Stimulated activated naive CD8-positive, alpha-beta T cell treated with anti-CD3 and anti-CD28 coated beads, Interleukin-15, amount 100 ng/mL, for 72 hours (primary cell): ENCODE measurements at regions not wholly inside any gene's neighbourhood (a gene's known extent, or its start where the extent isn't known, plus 50 kb on each side); places are given as distances from the start of the nearest gene placed in this dataset.

Experiments used
- ATAC-seq: fragments of 150-1000 bp; cut with Tn5 transposase; 2 replicates; pipeline ENCODE4 v1.10.0; 2021; ENCODE audit warnings: mild to moderate bottlenecking, moderate library complexity
- DNase-seq, 2 donors: peaks; one replicate each; pipeline ENCODE4 v3.0.0; 2021 to 2022
- H3K27ac Mint-ChIP-seq, 2 donors: one replicate each; pipeline ENCODE4 v1.8.0; 2022; ENCODE audit warnings: mild to moderate bottlenecking in 2 of 2, mixed read lengths in 2 of 2, moderate library complexity in 2 of 2
- H3K27me3 Mint-ChIP-seq: one replicate; pipeline ENCODE4 v1.8.0; 2022; ENCODE audit warnings: mixed read lengths
- H3K4me1 Mint-ChIP-seq: one replicate; pipeline ENCODE4 v1.8.0; 2022; ENCODE audit warnings: mild to moderate bottlenecking, mixed read lengths
- H3K4me3 Mint-ChIP-seq, 2 donors: one replicate each; pipeline ENCODE4 v1.8.0; 2022; ENCODE audit warnings: mild to moderate bottlenecking in 2 of 2, mixed read lengths in 2 of 2, moderate library complexity in 1 of 2
- H3K9me3 Mint-ChIP-seq, 2 donors: one replicate each; pipeline ENCODE4 v1.8.0; 2022; ENCODE audit warnings: mixed read lengths in 2 of 2

- Mint-ChIP-seq H3K4me1 (peaks cover 27% of the 10 kb centered on the region), H3K27ac (no peak overlapping the region), H3K27me3 (no peaks in the 10 kb centered on the region), H3K9me3 (no peaks in the 10 kb centered on the region), H3K4me3 (no peak overlapping the region)
- ATAC-seq = no peak
- no peak for DNase-seq
These were observed 88.3 kb downstream of the SPP2 start for GRCh38 chr2:234138836-234139235.

- no peak for DNase-seq
- no peaks in the 10 kb centered on the region for H3K27me3 Mint-ChIP-seq
- no peak for ATAC-seq
- H3K27ac Mint-ChIP-seq = no peak overlapping the region
- H3K4me3 Mint-ChIP-seq = no peak overlapping the region
- peaks cover 27% of the 10 kb centered on the region for H3K4me1 Mint-ChIP-seq
- no peaks in the 10 kb centered on the region for H3K9me3 Mint-ChIP-seq
These were observed 87.0 kb downstream of the SPP2 start for GRCh38 chr2:234137400-234138014.

- no peaks in the 10 kb centered on the region for H3K27me3 Mint-ChIP-seq
- DNase-seq (no peak), ATAC-seq (no peak)
- H3K9me3 Mint-ChIP-seq = no peaks in the 10 kb centered on the region
- H3K4me1 Mint-ChIP-seq = peaks cover 27% of the 10 kb centered on the region
- H3K27ac Mint-ChIP-seq = peak overlapping the region in 1 of 2 donors; percentile 42
- no peak overlapping the region for H3K4me3 Mint-ChIP-seq
These were observed 86.0 kb downstream of the SPP2 start for GRCh38 chr2:234136461-234136860.

DNA sequence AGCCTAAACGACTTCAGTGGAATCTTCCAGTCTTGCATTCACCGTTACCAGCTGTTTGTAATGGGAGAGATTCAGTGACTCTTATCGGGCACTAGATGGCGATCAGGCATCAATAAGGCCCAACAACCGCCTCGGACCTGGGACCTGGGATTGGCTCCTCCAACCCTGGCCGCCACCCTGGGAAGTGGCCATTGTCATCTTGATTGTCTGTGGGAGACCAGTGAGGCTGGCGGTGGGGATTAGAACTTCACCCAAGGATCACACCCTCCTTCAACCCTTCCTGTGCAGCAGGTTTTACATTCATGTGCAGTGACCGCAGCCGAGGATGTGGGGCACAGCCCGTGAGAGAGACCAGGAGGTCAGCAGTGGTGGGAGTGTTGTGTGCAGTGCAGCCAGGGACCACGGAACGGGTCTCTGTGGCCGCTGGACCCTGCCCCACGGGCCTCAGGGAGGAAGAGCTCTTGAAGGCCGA lies 85.3 kb downstream of the SPP2 start:
- Mint-ChIP-seq H3K4me1 (peaks cover 27% of the 10 kb centered on the region), H3K27ac (no peak overlapping the region), H3K27me3 (no peaks in the 10 kb centered on the region), H3K4me3 (no peak overlapping the region), H3K9me3 (no peaks in the 10 kb centered on the region)
- DNase-seq (peak; percentile 39 to 58), ATAC-seq (peak; percentile 82)

GRCh38 chr2:234134496-234134895 lies 84.0 kb downstream of the SPP2 start:
- H3K4me1 Mint-ChIP-seq = peaks cover 27% of the 10 kb centered on the region
- H3K27me3 Mint-ChIP-seq = no peaks in the 10 kb centered on the region
- H3K4me3 Mint-ChIP-seq = no peak overlapping the region
- H3K9me3 Mint-ChIP-seq = no peaks in the 10 kb centered on the region
- ATAC-seq (no peak), DNase-seq (no peak)
- H3K27ac Mint-ChIP-seq = no peak overlapping the region

GRCh38 chr2:234133004-234133403 lies 82.5 kb downstream of the SPP2 start:
- Mint-ChIP-seq H3K27ac (no peak overlapping the region), H3K4me3 (no peak overlapping the region), H3K4me1 (peaks cover 34% of the 10 kb centered on the region), H3K9me3 (no peaks in the 10 kb centered on the region), H3K27me3 (no peaks in the 10 kb centered on the region)
- ATAC-seq = no peak
- no peak for DNase-seq

DNA sequence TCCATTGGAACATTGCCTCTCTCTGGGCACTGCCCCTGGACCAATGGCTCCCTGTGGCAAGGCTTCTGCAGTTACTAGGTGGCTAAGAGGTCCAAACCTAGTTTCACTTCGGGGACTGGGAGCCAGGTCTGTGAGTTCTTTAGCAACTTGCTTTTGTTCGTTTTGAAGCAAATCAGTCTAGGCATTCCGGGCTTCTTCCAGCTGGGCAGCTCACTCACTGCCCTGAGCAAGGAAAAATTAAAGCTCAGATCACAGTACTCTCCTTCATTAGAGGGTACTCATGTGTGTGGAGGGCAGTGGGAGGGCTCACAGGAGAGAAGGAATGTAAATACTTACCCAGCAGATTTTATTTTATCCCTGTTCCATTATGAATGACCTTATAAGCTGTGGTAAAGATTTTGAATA lies 80.3 kb downstream of the SPP2 start:
- H3K9me3 Mint-ChIP-seq = no peaks in the 10 kb centered on the region
- DNase-seq (no peak), ATAC-seq (no peak)
- no peak overlapping the region for H3K4me3 Mint-ChIP-seq
- peaks cover 12% of the 10 kb centered on the region for H3K4me1 Mint-ChIP-seq
- H3K27me3 Mint-ChIP-seq = no peaks in the 10 kb centered on the region
- H3K27ac Mint-ChIP-seq = peak overlapping the region in 1 of 2 donors; percentile 15

GRCh38 chr2:234128606-234129005 lies 78.1 kb downstream of the SPP2 start:
- Mint-ChIP-seq H3K27ac (no peak overlapping the region), H3K4me3 (no peak overlapping the region), H3K9me3 (no peaks in the 10 kb centered on the region), H3K4me1 (peaks cover 6% of the 10 kb centered on the region), H3K27me3 (no peaks in the 10 kb centered on the region)
- no peak for ATAC-seq
- no peak for DNase-seq
